ENCODE measurements at regions not wholly inside any gene's neighbourhood (a gene's known extent, or its start where the extent isn't known, plus 50 kb on each side); places are given as distances from the start of the nearest gene placed in this dataset.

- peak overlapping the region; percentile 98; the same call in 1 of the 2 replicates for H3K27ac ChIP-seq (ENCODE audit: low read depth, low read length)
- H3K9me3 ChIP-seq (ENCODE audit: control insufficient read depth, insufficient read depth, low read depth, low read length), result no peaks in the 10 kb centered on the region
- peaks cover 50% of the 10 kb centered on the region for H3K4me1 ChIP-seq (ENCODE audit: control insufficient read depth, insufficient read depth, low read length)
- peak overlapping the region; percentile 26 for H3K9ac ChIP-seq (ENCODE audit: low read length)
- no peaks in the 10 kb centered on the region for H3K27me3 ChIP-seq (ENCODE audit: control insufficient read depth, insufficient read depth, low read length)
- H3K4me3 ChIP-seq (ENCODE audit: low read depth, low read length), result no peak overlapping the region
- no peaks in the 10 kb centered on the region for H3K36me3 ChIP-seq (ENCODE audit: control insufficient read depth, insufficient read depth, low read length)
Observed at GRCh38 chr5:116824751-116825438, 250.3 kb upstream of the SEMA6A start.

- Histone ChIP-seq H3K9me3 (ENCODE audit: control insufficient read depth, insufficient read depth, low read depth, low read length) (no peaks in the 10 kb centered on the region), H3K4me3 (ENCODE audit: low read depth, low read length) (no peak overlapping the region), H3K27me3 (ENCODE audit: control insufficient read depth, insufficient read depth, low read length) (no peaks in the 10 kb centered on the region), H3K27ac (ENCODE audit: low read depth, low read length) (peak overlapping the region; percentile 6), H3K9ac (ENCODE audit: low read length) (peak overlapping the region; percentile 43), H3K36me3 (ENCODE audit: control insufficient read depth, insufficient read depth, low read length) (no peaks in the 10 kb centered on the region), H3K4me1 (ENCODE audit: control insufficient read depth, insufficient read depth, low read length) (peaks cover 46% of the 10 kb centered on the region)
Observed at GRCh38 chr5:116814626-116815385, 240.2 kb upstream of the SEMA6A start.

GRCh38 chr5:116813906-116814305, 239.3 kb upstream of the SEMA6A start:
- peaks cover 45% of the 10 kb centered on the region for H3K4me1 ChIP-seq (ENCODE audit: control insufficient read depth, insufficient read depth, low read length)
- no peaks in the 10 kb centered on the region for H3K27me3 ChIP-seq (ENCODE audit: control insufficient read depth, insufficient read depth, low read length)
- no peaks in the 10 kb centered on the region for H3K9me3 ChIP-seq (ENCODE audit: control insufficient read depth, insufficient read depth, low read depth, low read length)
- no peak overlapping the region for H3K9ac ChIP-seq (ENCODE audit: low read length)
- H3K4me3 ChIP-seq (ENCODE audit: low read depth, low read length), result no peak overlapping the region
- H3K27ac ChIP-seq (ENCODE audit: low read depth, low read length), result no peak overlapping the region; the same call in 1 of the 2 replicates
- H3K36me3 ChIP-seq (ENCODE audit: control insufficient read depth, insufficient read depth, low read length), result no peaks in the 10 kb centered on the region

GRCh38 chr5:116813356-116813755, 238.7 kb upstream of the SEMA6A start:
- Histone ChIP-seq H3K27me3 (ENCODE audit: control insufficient read depth, insufficient read depth, low read length) (no peaks in the 10 kb centered on the region), H3K27ac (ENCODE audit: low read depth, low read length) (no peak overlapping the region), H3K9me3 (ENCODE audit: control insufficient read depth, insufficient read depth, low read depth, low read length) (no peaks in the 10 kb centered on the region), H3K36me3 (ENCODE audit: control insufficient read depth, insufficient read depth, low read length) (no peaks in the 10 kb centered on the region), H3K9ac (ENCODE audit: low read length) (no peak overlapping the region), H3K4me3 (ENCODE audit: low read depth, low read length) (no peak overlapping the region), H3K4me1 (ENCODE audit: control insufficient read depth, insufficient read depth, low read length) (peaks cover 45% of the 10 kb centered on the region)

- Histone ChIP-seq H3K4me1 (ENCODE audit: control insufficient read depth, insufficient read depth, low read length) (peaks cover 34% of the 10 kb centered on the region), H3K9me3 (ENCODE audit: control insufficient read depth, insufficient read depth, low read depth, low read length) (no peaks in the 10 kb centered on the region), H3K27me3 (ENCODE audit: control insufficient read depth, insufficient read depth, low read length) (no peaks in the 10 kb centered on the region), H3K27ac (ENCODE audit: low read depth, low read length) (peak overlapping the region; percentile 32), H3K4me3 (ENCODE audit: low read depth, low read length) (no peak overlapping the region), H3K9ac (ENCODE audit: low read length) (no peak overlapping the region), H3K36me3 (ENCODE audit: control insufficient read depth, insufficient read depth, low read length) (no peaks in the 10 kb centered on the region)
Observed at GRCh38 chr5:116810951-116811350, 236.3 kb upstream of the SEMA6A start.

GRCh38 chr5:116806836-116807235, 232.2 kb upstream of the SEMA6A start:
- Histone ChIP-seq H3K9me3 (ENCODE audit: control insufficient read depth, insufficient read depth, low read depth, low read length) (no peaks in the 10 kb centered on the region), H3K9ac (ENCODE audit: low read length) (no peak overlapping the region), H3K4me1 (ENCODE audit: control insufficient read depth, insufficient read depth, low read length) (peaks cover 16% of the 10 kb centered on the region), H3K27ac (ENCODE audit: low read depth, low read length) (no peak overlapping the region), H3K4me3 (ENCODE audit: low read depth, low read length) (no peak overlapping the region), H3K27me3 (ENCODE audit: control insufficient read depth, insufficient read depth, low read length) (no peaks in the 10 kb centered on the region), H3K36me3 (ENCODE audit: control insufficient read depth, insufficient read depth, low read length) (no peaks in the 10 kb centered on the region)

- no peak overlapping the region for H3K9ac ChIP-seq (ENCODE audit: low read length)
- H3K4me1 ChIP-seq (ENCODE audit: control insufficient read depth, insufficient read depth, low read length), result no peaks in the 10 kb centered on the region
- no peak overlapping the region for H3K4me3 ChIP-seq (ENCODE audit: low read depth, low read length)
- no peaks in the 10 kb centered on the region; the same call in 1 of the 2 replicates for H3K9me3 ChIP-seq (ENCODE audit: control insufficient read depth, insufficient read depth, low read depth, low read length)
- H3K36me3 ChIP-seq (ENCODE audit: control insufficient read depth, insufficient read depth, low read length), result no peaks in the 10 kb centered on the region
- no peak overlapping the region for H3K27ac ChIP-seq (ENCODE audit: low read depth, low read length)
- H3K27me3 ChIP-seq (ENCODE audit: control insufficient read depth, insufficient read depth, low read length), result no peaks in the 10 kb centered on the region
Observed at GRCh38 chr5:116799401-116799800, 224.8 kb upstream of the SEMA6A start.

GRCh38 chr5:116795189-116795588, 220.6 kb upstream of the SEMA6A start:
- Histone ChIP-seq H3K36me3 (ENCODE audit: control insufficient read depth, insufficient read depth, low read length) (no peaks in the 10 kb centered on the region), H3K9ac (ENCODE audit: low read length) (no peak overlapping the region), H3K27ac (ENCODE audit: low read depth, low read length) (no peak overlapping the region), H3K4me3 (ENCODE audit: low read depth, low read length) (no peak overlapping the region), H3K27me3 (ENCODE audit: control insufficient read depth, insufficient read depth, low read length) (no peaks in the 10 kb centered on the region), H3K9me3 (ENCODE audit: control insufficient read depth, insufficient read depth, low read depth, low read length) (peaks cover 2% of the 10 kb centered on the region), H3K4me1 (ENCODE audit: control insufficient read depth, insufficient read depth, low read length) (no peaks in the 10 kb centered on the region)

GRCh38 chr5:116789522-116789921, 214.9 kb upstream of the SEMA6A start:
- Histone ChIP-seq H3K9ac (ENCODE audit: low read length) (no peak overlapping the region), H3K27me3 (ENCODE audit: control insufficient read depth, insufficient read depth, low read length) (no peaks in the 10 kb centered on the region), H3K27ac (ENCODE audit: low read depth, low read length) (no peak overlapping the region), H3K36me3 (ENCODE audit: control insufficient read depth, insufficient read depth, low read length) (peaks cover 10% of the 10 kb centered on the region; the same call in 1 of the 2 replicates), H3K9me3 (ENCODE audit: control insufficient read depth, insufficient read depth, low read depth, low read length) (peaks cover 18% of the 10 kb centered on the region), H3K4me3 (ENCODE audit: low read depth, low read length) (no peak overlapping the region), H3K4me1 (ENCODE audit: control insufficient read depth, insufficient read depth, low read length) (peaks cover 3% of the 10 kb centered on the region; the same call in 1 of the 2 replicates)

- Histone ChIP-seq H3K9ac (ENCODE audit: low read length) (no peak overlapping the region), H3K36me3 (ENCODE audit: control insufficient read depth, insufficient read depth, low read length) (peaks cover 10% of the 10 kb centered on the region; the same call in 1 of the 2 replicates), H3K27me3 (ENCODE audit: control insufficient read depth, insufficient read depth, low read length) (no peaks in the 10 kb centered on the region), H3K4me3 (ENCODE audit: low read depth, low read length) (no peak overlapping the region), H3K27ac (ENCODE audit: low read depth, low read length) (no peak overlapping the region), H3K4me1 (ENCODE audit: control insufficient read depth, insufficient read depth, low read length) (peaks cover 3% of the 10 kb centered on the region; the same call in 1 of the 2 replicates), H3K9me3 (ENCODE audit: control insufficient read depth, insufficient read depth, low read depth, low read length) (peaks cover 18% of the 10 kb centered on the region)
Observed at GRCh38 chr5:116788851-116789403, 214.3 kb upstream of the SEMA6A start.

GRCh38 chr5:116787570-116787969, 212.9 kb upstream of the SEMA6A start:
- no peaks in the 10 kb centered on the region for H3K27me3 ChIP-seq (ENCODE audit: control insufficient read depth, insufficient read depth, low read length)
- no peak overlapping the region for H3K27ac ChIP-seq (ENCODE audit: low read depth, low read length)
- H3K36me3 ChIP-seq (ENCODE audit: control insufficient read depth, insufficient read depth, low read length), result peaks cover 10% of the 10 kb centered on the region; the same call in 1 of the 2 replicates
- no peak overlapping the region for H3K4me3 ChIP-seq (ENCODE audit: low read depth, low read length)
- peaks cover 3% of the 10 kb centered on the region; the same call in 1 of the 2 replicates for H3K4me1 ChIP-seq (ENCODE audit: control insufficient read depth, insufficient read depth, low read length)
- peaks cover 25% of the 10 kb centered on the region for H3K9me3 ChIP-seq (ENCODE audit: control insufficient read depth, insufficient read depth, low read depth, low read length)
- no peak overlapping the region for H3K9ac ChIP-seq (ENCODE audit: low read length)
